ENCODE measurements at regions not wholly inside any gene's neighbourhood (a gene's known extent, or its start where the extent isn't known, plus 50 kb on each side); places are given as distances from the start of the nearest gene placed in this dataset.

DNA sequence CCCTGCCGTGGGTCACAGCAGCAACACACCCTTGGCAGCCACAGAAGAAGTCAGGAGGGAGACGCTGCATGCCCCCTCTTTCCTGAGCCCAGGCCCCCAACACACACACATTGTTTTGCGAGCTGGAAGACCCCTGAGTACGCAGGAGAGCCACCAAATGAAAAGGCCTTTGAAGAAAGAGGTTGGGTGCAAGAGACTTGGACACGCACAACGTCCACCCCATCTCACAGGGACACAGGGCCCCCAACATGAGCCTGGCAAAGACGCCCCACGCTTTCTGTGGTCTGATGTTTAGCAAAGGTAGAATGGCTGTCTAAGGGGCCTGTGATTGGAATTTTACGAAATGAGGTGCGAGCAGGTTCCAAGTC is 185.0 kb downstream of the TTLL2 start:
- TF ChIP-seq, protein P1, sequence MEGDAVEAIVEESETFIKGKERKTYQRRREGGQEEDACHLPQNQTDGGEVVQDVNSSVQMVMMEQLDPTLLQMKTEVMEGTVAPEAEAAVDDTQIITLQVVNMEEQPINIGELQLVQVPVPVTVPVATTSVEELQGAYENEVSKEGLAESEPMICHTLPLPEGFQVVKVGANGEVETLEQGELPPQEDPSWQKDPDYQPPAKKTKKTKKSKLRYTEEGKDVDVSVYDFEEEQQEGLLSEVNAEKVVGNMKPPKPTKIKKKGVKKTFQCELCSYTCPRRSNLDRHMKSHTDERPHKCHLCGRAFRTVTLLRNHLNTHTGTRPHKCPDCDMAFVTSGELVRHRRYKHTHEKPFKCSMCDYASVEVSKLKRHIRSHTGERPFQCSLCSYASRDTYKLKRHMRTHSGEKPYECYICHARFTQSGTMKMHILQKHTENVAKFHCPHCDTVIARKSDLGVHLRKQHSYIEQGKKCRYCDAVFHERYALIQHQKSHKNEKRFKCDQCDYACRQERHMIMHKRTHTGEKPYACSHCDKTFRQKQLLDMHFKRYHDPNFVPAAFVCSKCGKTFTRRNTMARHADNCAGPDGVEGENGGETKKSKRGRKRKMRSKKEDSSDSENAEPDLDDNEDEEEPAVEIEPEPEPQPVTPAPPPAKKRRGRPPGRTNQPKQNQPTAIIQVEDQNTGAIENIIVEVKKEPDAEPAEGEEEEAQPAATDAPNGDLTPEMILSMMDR (tag by site-specific recombination; IDR thresholded peaks at IDR 0.05): no peak
- TF ChIP-seq ZBTB7A (tag by site-specific recombination; IDR thresholded peaks at IDR 0.05; ENCODE audit: low read depth) (no peak), MEIS1 (CRISPR knock-in tag; IDR thresholded peaks at IDR 0.05; ENCODE audit: borderline replicate concordance) (no peak), ZNF544 (tag by site-specific recombination; IDR thresholded peaks at IDR 0.05) (no peak), ZNF747 (tag by site-specific recombination; IDR thresholded peaks at IDR 0.05) (no peak), ZNF223 (tag by site-specific recombination; IDR thresholded peaks at IDR 0.05) (no peak), YY2 (tag by site-specific recombination; IDR thresholded peaks at IDR 0.05) (no peak), ZNF391 (tag by site-specific recombination; IDR thresholded peaks at IDR 0.05; ENCODE audit: borderline replicate concordance, low read depth) (no peak), ZNF510 (tag by site-specific recombination; IDR thresholded peaks at IDR 0.05; ENCODE audit: insufficient replicate concordance) (no peak), ZIC2 (tag by site-specific recombination; IDR thresholded peaks at IDR 0.05) (no peak), KLF10 (tag by site-specific recombination; IDR thresholded peaks at IDR 0.05) (no peak)
- TF ChIP-seq, protein P2, sequence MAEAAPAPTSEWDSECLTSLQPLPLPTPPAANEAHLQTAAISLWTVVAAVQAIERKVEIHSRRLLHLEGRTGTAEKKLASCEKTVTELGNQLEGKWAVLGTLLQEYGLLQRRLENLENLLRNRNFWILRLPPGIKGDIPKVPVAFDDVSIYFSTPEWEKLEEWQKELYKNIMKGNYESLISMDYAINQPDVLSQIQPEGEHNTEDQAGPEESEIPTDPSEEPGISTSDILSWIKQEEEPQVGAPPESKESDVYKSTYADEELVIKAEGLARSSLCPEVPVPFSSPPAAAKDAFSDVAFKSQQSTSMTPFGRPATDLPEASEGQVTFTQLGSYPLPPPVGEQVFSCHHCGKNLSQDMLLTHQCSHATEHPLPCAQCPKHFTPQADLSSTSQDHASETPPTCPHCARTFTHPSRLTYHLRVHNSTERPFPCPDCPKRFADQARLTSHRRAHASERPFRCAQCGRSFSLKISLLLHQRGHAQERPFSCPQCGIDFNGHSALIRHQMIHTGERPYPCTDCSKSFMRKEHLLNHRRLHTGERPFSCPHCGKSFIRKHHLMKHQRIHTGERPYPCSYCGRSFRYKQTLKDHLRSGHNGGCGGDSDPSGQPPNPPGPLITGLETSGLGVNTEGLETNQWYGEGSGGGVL (tag by site-specific recombination; IDR thresholded peaks at IDR 0.05): no peak
- TF ChIP-seq, protein P3, sequence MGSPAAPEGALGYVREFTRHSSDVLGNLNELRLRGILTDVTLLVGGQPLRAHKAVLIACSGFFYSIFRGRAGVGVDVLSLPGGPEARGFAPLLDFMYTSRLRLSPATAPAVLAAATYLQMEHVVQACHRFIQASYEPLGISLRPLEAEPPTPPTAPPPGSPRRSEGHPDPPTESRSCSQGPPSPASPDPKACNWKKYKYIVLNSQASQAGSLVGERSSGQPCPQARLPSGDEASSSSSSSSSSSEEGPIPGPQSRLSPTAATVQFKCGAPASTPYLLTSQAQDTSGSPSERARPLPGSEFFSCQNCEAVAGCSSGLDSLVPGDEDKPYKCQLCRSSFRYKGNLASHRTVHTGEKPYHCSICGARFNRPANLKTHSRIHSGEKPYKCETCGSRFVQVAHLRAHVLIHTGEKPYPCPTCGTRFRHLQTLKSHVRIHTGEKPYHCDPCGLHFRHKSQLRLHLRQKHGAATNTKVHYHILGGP (tag by site-specific recombination; IDR thresholded peaks at IDR 0.05): no peak

All from HEK293 (cell line).